Ishikawa (cell line): ENCODE measurements at regions not wholly inside any gene's neighbourhood (a gene's known extent, or its start where the extent isn't known, plus 50 kb on each side); places are given as distances from the start of the nearest gene placed in this dataset.

Experiments
- CEBPB ChIP-seq: IDR thresholded peaks from 2 replicates; pipeline ENCODE4 v1.6.1; 2012
- CREB1 ChIP-seq: IDR thresholded peaks from 2 replicates; pipeline ENCODE4 v1.6.1; 2012; ENCODE audit warnings: low read depth
- EGR1 ChIP-seq: IDR thresholded peaks from 2 replicates; pipeline ENCODE4 v1.6.1; 2012
- EP300 ChIP-seq: IDR thresholded peaks from 2 replicates; pipeline ENCODE4 v1.6.1; 2012; ENCODE audit warnings: borderline replicate concordance
- FOXM1 ChIP-seq: IDR thresholded peaks from 2 replicates; pipeline ENCODE4 v1.6.1; 2012; ENCODE audit warnings: low read depth, borderline replicate concordance
- NFIC ChIP-seq: IDR thresholded peaks from 2 replicates; pipeline ENCODE4 v1.6.1; 2012
- RAD21 ChIP-seq: IDR thresholded peaks from 2 replicates; pipeline ENCODE4 v1.6.1; 2012; ENCODE audit warnings: low read depth
- TAF1 ChIP-seq: IDR thresholded peaks from 2 replicates; pipeline ENCODE4 v1.6.1; 2012; ENCODE audit warnings: low read depth, mild to moderate bottlenecking
- TCF12 ChIP-seq: IDR thresholded peaks from 2 replicates; pipeline ENCODE4 v1.6.1; 2012; ENCODE audit warnings: low read depth
- TEAD4 ChIP-seq: IDR thresholded peaks from 2 replicates; pipeline ENCODE4 v1.6.1; 2012
- USF1 ChIP-seq: IDR thresholded peaks from 2 replicates; pipeline ENCODE4 v1.6.1; 2012
- YY1 ChIP-seq: IDR thresholded peaks from 2 replicates; pipeline ENCODE4 v1.6.1; 2012; ENCODE audit warnings: low read depth
- ZBTB7A ChIP-seq: IDR thresholded peaks from 2 replicates; pipeline ENCODE4 v1.6.1; 2012; ENCODE audit warnings: low read depth
- TF ChIP-seq, protein P1 (sequence below): IDR thresholded peaks from 2 replicates; pipeline ENCODE4 v1.6.1; 2012; ENCODE audit warnings: low read depth, mild to moderate bottlenecking
- TF ChIP-seq, protein P2 (sequence below): IDR thresholded peaks from 2 replicates; pipeline ENCODE4 v1.6.1; 2012

DNA sequence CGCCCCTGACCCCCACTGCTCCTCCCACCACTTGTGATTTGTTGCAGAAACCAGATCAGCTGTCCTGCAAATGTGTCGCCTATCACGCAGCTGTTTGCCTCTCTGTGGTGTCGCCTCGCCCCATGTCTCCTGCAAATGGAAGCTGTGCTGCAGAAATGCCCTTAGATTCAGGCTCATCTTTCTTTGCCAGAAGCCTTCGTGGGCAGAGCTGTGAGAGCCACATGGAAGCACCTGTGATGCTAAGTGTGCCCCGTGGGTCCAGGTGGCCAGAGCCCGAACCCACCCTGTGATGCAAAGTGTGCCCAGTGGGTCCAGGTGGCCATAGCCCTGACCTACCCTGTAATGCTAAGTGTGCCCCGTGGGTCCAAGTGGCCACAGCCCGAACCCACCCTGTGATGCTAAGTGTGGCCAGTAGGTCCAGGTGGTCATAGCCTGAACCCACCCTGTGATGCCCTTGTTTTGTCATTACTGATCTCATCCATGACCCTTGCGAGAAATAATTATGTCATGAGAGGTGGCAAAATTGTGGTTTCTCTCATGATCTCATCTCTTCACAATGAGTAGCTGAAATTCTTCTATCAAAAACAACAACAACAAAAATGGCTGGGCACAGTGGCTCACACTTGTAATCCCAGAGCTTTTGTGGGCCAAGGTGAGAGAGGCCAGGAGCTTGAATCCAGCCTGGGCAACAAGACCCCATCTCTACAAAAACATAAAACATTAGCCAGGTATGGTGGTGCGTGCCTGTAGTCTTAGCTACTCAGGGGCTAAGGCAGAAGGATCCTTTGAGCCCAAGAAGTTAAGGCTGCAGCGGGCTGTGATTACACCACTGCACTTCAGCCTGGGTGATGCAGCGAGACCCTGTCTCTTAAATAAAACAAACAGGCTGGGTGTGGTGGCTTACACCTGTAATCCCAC is 187.4 kb downstream of the GOLGA6L6 start:
- TF ChIP-seq TCF12, result no peak
- TF ChIP-seq TEAD4, result no peak
- no peak for TF ChIP-seq EGR1
- TF ChIP-seq USF1, result no peak
- TF ChIP-seq, protein P1, sequence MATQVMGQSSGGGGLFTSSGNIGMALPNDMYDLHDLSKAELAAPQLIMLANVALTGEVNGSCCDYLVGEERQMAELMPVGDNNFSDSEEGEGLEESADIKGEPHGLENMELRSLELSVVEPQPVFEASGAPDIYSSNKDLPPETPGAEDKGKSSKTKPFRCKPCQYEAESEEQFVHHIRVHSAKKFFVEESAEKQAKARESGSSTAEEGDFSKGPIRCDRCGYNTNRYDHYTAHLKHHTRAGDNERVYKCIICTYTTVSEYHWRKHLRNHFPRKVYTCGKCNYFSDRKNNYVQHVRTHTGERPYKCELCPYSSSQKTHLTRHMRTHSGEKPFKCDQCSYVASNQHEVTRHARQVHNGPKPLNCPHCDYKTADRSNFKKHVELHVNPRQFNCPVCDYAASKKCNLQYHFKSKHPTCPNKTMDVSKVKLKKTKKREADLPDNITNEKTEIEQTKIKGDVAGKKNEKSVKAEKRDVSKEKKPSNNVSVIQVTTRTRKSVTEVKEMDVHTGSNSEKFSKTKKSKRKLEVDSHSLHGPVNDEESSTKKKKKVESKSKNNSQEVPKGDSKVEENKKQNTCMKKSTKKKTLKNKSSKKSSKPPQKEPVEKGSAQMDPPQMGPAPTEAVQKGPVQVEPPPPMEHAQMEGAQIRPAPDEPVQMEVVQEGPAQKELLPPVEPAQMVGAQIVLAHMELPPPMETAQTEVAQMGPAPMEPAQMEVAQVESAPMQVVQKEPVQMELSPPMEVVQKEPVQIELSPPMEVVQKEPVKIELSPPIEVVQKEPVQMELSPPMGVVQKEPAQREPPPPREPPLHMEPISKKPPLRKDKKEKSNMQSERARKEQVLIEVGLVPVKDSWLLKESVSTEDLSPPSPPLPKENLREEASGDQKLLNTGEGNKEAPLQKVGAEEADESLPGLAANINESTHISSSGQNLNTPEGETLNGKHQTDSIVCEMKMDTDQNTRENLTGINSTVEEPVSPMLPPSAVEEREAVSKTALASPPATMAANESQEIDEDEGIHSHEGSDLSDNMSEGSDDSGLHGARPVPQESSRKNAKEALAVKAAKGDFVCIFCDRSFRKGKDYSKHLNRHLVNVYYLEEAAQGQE, result no peak
- TF ChIP-seq CEBPB, result no peak
- TF ChIP-seq FOXM1, result no peak
- TF ChIP-seq EP300, result no peak
- TF ChIP-seq TAF1, result no peak
- TF ChIP-seq YY1, result no peak
- no peak for TF ChIP-seq NFIC
- no peak for TF ChIP-seq CREB1
- no peak for TF ChIP-seq ZBTB7A
- TF ChIP-seq, protein P2, sequence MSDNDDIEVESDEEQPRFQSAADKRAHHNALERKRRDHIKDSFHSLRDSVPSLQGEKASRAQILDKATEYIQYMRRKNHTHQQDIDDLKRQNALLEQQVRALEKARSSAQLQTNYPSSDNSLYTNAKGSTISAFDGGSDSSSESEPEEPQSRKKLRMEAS, result no peak

GRCh38 chr15:20352241-20353200 is 189.1 kb downstream of the GOLGA6L6 start:
- TF ChIP-seq, protein P1, result no peak

DNA sequence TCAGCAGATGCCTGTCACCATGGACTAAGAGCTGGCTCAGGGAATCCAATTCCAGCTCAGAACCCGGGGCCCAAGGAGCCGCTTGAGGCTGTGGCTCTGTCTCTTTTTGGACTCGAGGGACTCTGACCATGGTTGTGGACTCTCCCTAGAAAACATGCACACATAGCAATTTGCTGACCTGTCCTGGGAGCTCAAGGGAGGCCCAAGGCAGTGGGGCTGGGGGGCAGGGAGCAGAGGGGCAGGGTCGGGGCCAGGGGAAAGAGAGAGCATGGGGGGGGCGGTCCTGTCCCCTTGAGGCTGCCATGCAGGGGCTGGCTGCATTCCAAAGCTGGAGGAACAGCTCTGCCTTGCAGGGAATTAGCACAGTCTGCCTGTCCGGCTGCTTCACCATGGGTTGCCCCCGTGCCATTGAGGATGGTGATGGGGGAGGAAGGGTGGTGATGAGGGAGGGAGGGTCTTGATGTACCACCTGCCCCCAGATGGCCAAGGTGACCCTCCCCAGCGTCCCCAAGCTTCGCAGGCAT is 190.1 kb downstream of the GOLGA6L6 start:
- TF ChIP-seq FOXM1, result no peak
- TF ChIP-seq USF1, result no peak
- TF ChIP-seq, protein P2, result no peak
- no peak for TF ChIP-seq EP300
- TF ChIP-seq NFIC, result no peak
- no peak for TF ChIP-seq CEBPB
- TF ChIP-seq ZBTB7A, result no peak
- TF ChIP-seq EGR1, result no peak

- no peak for TF ChIP-seq EP300
- TF ChIP-seq ZBTB7A, result no peak
- no peak for TF ChIP-seq RAD21
Observed at GRCh38 chr15:20349774-20350498, 191.7 kb downstream of the GOLGA6L6 start.

DNA sequence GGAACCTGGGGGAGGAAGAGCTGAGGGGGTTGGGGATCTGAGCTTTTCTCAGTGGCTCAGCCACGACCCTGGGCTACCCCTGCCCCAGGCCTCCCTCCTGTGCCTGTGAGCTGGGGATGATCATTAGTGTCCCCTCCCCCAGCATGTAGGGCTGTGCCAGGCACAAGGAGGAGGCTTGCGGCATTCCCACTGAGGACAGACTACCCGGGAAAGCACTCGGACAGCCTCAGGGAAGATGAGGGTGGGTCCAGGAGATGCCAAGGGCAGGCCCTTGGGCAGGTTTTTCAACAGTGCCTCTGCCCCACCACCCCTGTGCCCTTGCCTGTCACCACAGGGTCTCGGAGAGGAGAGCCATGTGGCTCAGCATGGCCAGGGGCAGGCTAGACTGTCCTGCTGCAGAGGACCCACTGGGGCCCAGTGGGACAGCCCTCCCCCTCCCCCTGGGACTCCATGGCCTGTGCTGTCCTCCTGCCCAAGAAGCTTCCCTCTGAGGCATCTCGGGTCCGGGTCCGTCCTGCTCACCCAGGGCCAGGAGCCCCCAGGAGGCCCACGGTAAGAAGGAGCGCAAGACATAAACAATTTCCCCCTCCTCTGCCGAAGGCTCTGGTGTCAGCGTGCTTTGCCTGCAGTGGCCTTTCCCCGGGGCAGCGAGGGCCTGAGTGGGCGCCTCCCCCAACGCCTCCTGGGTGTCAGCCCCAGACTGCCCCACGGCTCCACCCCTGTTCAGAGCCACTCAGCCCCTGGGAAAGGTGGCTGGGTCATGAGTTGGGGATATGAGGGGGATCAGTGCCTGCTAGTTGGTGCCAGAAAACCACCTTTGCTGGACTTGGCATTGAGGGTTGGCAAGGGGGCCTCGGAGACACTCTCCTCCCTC is 192.5 kb downstream of the GOLGA6L6 start:
- TF ChIP-seq EP300 (no peak), NFIC (no peak), ZBTB7A (no peak), EGR1 (no peak), YY1 (no peak), TEAD4 (no peak), CREB1 (no peak), FOXM1 (no peak), USF1 (no peak), TCF12 (no peak), CEBPB (no peak), RAD21 (no peak), TAF1 (no peak)
- TF ChIP-seq, protein P1, result no peak
- TF ChIP-seq, protein P2, result no peak
